AG04450 (cell line): ENCODE measurements at regions not wholly inside any gene's neighbourhood (a gene's known extent, or its start where the extent isn't known, plus 50 kb on each side); places are given as distances from the start of the nearest gene placed in this dataset.
"Not testable (repeated sequence)": the region's sequence is repeated elsewhere in the genome, so short reads cannot be mapped to it uniquely, and the experiment has no call there.

Source experiments
- CTCF ChIA-PET: fragments of 300-600, 350-600 bp; formaldehyde crosslinking; extraction: SDS; loops from one replicate; lab custom pipeline; 2022; ENCODE audit warnings: antibody characterized with exemption, inconsistent platforms; lab: Charles Lee
- POLR2A ChIA-PET: fragments of 350-600 bp; formaldehyde crosslinking; extraction: SDS; loops from one replicate; lab custom pipeline; 2021; ENCODE audit warnings: antibody characterized with exemption, inconsistent platforms; lab: Yijun Ruan, JAX
- DNase-seq: peaks from one replicate; pipeline ENCODE4 v3.0.0-alpha.2; 2011; ENCODE audit warnings: low read depth, low spot score
- H3K27ac ChIP-seq: one replicate; pipeline ENCODE4 v1.5.1; 2012; ENCODE audit warnings: low read depth, low read length, control low read depth
- H3K27me3 ChIP-seq: one replicate; pipeline ENCODE4 v1.6.0; 2012; ENCODE audit warnings: low read length; ENCODE audit not compliant: control insufficient read depth, insufficient read depth
- H3K4me3 ChIP-seq: 2 replicates; pipeline ENCODE4 v1.5.1; 2011; ENCODE audit warnings: mild to moderate bottlenecking, low read depth, low read length, control low read depth
- H3K9me3 ChIP-seq: 2 replicates; pipeline ENCODE4 v1.5.1; 2012; ENCODE audit warnings: low read length; ENCODE audit not compliant: control insufficient read depth, insufficient read depth
- CTCF ChIP-seq: IDR thresholded peaks from 2 replicates; pipeline ENCODE4 v1.5.1; 2011; ENCODE audit warnings: low read depth, low read length, control low read depth, inconsistent platforms

GRCh38 chr12:124130691-124131591 is 157.9 kb downstream of the ZNF664 start:
- ChIA-PET POLR2A (no interaction called here), CTCF (interaction anchor here (0.7 kb wide), 1 partner anchor 31 kb away, joined by 4 read pairs; no protein-coding TSS in a partner anchor)
- Histone ChIP-seq H3K9me3 (no peaks in the 10 kb centered on the region), H3K27ac (no peak overlapping the region), H3K4me3 (no peak overlapping the region), H3K27me3 (peaks cover 2% of the 10 kb centered on the region)
- no peak for DNase-seq
- no peak for TF ChIP-seq CTCF

GRCh38 chr12:124131659-124132058 is 158.6 kb downstream of the ZNF664 start:
- ChIA-PET POLR2A (no interaction called here), CTCF (no interaction called here)
- Histone ChIP-seq H3K9me3 (no peaks in the 10 kb centered on the region), H3K4me3 (no peak overlapping the region), H3K27me3 (peaks cover 2% of the 10 kb centered on the region), H3K27ac (no peak overlapping the region)
- DNase-seq, result no peak
- no peak for TF ChIP-seq CTCF

GRCh38 chr12:124132530-124132929 is 159.5 kb downstream of the ZNF664 start:
- no peak for DNase-seq
- no peak for TF ChIP-seq CTCF
- Histone ChIP-seq H3K4me3 (no peak overlapping the region), H3K27ac (no peak overlapping the region), H3K27me3 (peaks cover 2% of the 10 kb centered on the region), H3K9me3 (peaks cover 6% of the 10 kb centered on the region; the same call in 1 of the 2 replicates)
- ChIA-PET CTCF (interaction anchor here (0.6 kb wide), 1 partner anchor 330 kb away, joined by 4 read pairs; no protein-coding TSS in a partner anchor), POLR2A (no interaction called here)

- no peak overlapping the region for H3K4me3 ChIP-seq
- ChIA-PET POLR2A (no interaction called here), CTCF (no interaction called here)
- no peak overlapping the region for H3K27ac ChIP-seq
- DNase-seq, result no peak
- TF ChIP-seq CTCF, result no peak
- peaks cover 6% of the 10 kb centered on the region; the same call in 1 of the 2 replicates for H3K9me3 ChIP-seq
- peaks cover 10% of the 10 kb centered on the region for H3K27me3 ChIP-seq
Measured at GRCh38 chr12:124136796-124137195, 158.1 kb upstream of the RFLNA start.

- Histone ChIP-seq H3K9me3 (peaks cover 11% of the 10 kb centered on the region; the same call in 1 of the 2 replicates), H3K27me3 (peaks cover 13% of the 10 kb centered on the region), H3K4me3 (no peak overlapping the region), H3K27ac (no peak overlapping the region)
- TF ChIP-seq CTCF, result no peak
- no peak for DNase-seq
- POLR2A ChIA-PET, result no interaction called here
- CTCF ChIA-PET, result no interaction called here
Measured at GRCh38 chr12:124140944-124141486, 153.9 kb upstream of the RFLNA start.

GRCh38 chr12:124141611-124142010 is 153.3 kb upstream of the RFLNA start:
- H3K27ac ChIP-seq, POLR2A ChIA-PET, H3K4me3 ChIP-seq, DNase-seq, CTCF ChIA-PET: not testable (repeated sequence)
- peaks cover 13% of the 10 kb centered on the region for H3K27me3 ChIP-seq
- H3K9me3 ChIP-seq, result peaks cover 11% of the 10 kb centered on the region; the same call in 1 of the 2 replicates
